ENCODE measurements at regions not wholly inside any gene's neighbourhood (a gene's known extent, or its start where the extent isn't known, plus 50 kb on each side); places are given as distances from the start of the nearest gene placed in this dataset.

DNA sequence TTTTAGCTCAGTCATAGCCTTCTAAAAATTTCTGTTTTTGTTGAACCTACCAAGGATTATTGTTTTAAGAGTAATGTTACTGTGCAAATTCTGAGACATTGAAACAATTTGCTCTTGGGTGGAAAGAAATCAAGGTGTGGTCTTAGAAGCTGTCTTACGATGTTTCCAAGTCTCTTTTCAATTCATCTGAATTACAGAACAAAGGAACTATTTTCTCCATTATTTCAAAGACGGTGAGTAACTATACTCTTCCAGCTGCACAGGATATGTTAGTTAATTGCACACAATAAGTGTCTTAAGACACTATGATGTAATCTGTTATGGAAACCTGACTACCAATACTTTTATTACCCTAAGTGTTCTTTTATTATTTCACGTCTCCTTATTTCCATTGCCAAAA, 106.8 kb upstream of the POM121L12 start:
- no peak for TF ChIP-seq YY1 (IDR thresholded peaks at IDR 0.05; ENCODE audit: low read depth)

DNA sequence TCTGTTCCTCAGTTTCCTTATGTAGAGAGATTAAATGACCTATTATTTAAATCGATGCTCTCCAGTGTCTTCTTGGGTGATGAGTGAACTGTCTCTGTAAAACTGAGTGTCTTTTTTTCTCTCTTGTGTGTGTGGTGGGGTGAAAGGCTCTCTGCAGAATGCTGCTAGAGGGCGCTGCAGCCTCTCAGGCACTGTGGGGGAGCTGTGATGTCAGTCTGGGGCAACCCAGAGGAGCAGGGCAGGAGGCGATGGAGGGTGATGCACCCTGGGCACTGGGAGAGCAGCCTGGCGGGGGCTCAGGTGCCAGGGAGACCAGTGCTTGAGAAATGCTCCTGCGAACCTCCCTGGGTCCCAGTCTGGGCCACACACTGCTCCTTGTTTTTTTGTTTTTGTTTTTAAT, 110.1 kb upstream of the POM121L12 start:
- TF ChIP-seq FOXM1 (IDR thresholded peaks at IDR 0.05; ENCODE audit: borderline replicate concordance, low read depth) (no peak), NFIC (IDR thresholded peaks at IDR 0.05) (no peak), EP300 (IDR thresholded peaks at IDR 0.05; ENCODE audit: borderline replicate concordance) (no peak), ZBTB7A (IDR thresholded peaks at IDR 0.05; ENCODE audit: low read depth) (no peak), RAD21 (IDR thresholded peaks at IDR 0.05; ENCODE audit: low read depth) (no peak), TEAD4 (IDR thresholded peaks at IDR 0.05) (no peak), CEBPB (IDR thresholded peaks at IDR 0.05) (no peak), TAF1 (IDR thresholded peaks at IDR 0.05; ENCODE audit: low read depth) (no peak), CREB1 (IDR thresholded peaks at IDR 0.05; ENCODE audit: low read depth) (no peak), TCF12 (IDR thresholded peaks at IDR 0.05; ENCODE audit: low read depth) (no peak), EGR1 (IDR thresholded peaks at IDR 0.05) (no peak), YY1 (IDR thresholded peaks at IDR 0.05; ENCODE audit: low read depth) (no peak)
- TF ChIP-seq, protein P1, sequence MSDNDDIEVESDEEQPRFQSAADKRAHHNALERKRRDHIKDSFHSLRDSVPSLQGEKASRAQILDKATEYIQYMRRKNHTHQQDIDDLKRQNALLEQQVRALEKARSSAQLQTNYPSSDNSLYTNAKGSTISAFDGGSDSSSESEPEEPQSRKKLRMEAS (IDR thresholded peaks at IDR 0.05) = no peak
- TF ChIP-seq, protein P2, sequence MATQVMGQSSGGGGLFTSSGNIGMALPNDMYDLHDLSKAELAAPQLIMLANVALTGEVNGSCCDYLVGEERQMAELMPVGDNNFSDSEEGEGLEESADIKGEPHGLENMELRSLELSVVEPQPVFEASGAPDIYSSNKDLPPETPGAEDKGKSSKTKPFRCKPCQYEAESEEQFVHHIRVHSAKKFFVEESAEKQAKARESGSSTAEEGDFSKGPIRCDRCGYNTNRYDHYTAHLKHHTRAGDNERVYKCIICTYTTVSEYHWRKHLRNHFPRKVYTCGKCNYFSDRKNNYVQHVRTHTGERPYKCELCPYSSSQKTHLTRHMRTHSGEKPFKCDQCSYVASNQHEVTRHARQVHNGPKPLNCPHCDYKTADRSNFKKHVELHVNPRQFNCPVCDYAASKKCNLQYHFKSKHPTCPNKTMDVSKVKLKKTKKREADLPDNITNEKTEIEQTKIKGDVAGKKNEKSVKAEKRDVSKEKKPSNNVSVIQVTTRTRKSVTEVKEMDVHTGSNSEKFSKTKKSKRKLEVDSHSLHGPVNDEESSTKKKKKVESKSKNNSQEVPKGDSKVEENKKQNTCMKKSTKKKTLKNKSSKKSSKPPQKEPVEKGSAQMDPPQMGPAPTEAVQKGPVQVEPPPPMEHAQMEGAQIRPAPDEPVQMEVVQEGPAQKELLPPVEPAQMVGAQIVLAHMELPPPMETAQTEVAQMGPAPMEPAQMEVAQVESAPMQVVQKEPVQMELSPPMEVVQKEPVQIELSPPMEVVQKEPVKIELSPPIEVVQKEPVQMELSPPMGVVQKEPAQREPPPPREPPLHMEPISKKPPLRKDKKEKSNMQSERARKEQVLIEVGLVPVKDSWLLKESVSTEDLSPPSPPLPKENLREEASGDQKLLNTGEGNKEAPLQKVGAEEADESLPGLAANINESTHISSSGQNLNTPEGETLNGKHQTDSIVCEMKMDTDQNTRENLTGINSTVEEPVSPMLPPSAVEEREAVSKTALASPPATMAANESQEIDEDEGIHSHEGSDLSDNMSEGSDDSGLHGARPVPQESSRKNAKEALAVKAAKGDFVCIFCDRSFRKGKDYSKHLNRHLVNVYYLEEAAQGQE (IDR thresholded peaks at IDR 0.05; ENCODE audit: low read depth) = no peak
- TF ChIP-seq, protein P3, sequence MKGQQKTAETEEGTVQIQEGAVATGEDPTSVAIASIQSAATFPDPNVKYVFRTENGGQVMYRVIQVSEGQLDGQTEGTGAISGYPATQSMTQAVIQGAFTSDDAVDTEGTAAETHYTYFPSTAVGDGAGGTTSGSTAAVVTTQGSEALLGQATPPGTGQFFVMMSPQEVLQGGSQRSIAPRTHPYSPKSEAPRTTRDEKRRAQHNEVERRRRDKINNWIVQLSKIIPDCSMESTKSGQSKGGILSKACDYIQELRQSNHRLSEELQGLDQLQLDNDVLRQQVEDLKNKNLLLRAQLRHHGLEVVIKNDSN (IDR thresholded peaks at IDR 0.05) = no peak

DNA sequence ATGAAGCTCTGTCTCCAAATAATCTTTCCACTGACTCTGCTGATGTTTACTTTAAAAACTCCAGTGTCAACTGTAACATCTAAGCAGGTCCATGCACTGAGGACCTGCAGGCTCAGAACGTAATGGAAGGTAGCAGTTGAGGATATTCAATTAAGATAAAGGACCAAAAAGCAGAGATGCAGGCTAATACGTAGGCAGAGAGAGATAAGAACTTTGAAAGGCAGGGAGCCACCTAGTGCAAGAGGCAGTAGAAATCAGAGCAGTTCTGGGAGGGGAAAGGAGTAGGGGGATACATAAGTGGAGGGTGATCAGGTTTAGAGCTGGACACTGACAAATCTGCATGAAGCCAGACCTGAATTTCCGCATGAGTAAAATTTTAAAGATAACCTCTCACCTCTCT, 114.5 kb upstream of the POM121L12 start:
- TF ChIP-seq ZBTB7A (IDR thresholded peaks at IDR 0.05; ENCODE audit: low read depth) (no peak), EP300 (IDR thresholded peaks at IDR 0.05; ENCODE audit: borderline replicate concordance) (no peak), EGR1 (IDR thresholded peaks at IDR 0.05) (no peak), CEBPB (IDR thresholded peaks at IDR 0.05) (no peak), RAD21 (IDR thresholded peaks at IDR 0.05; ENCODE audit: low read depth) (no peak), CREB1 (IDR thresholded peaks at IDR 0.05; ENCODE audit: low read depth) (no peak), TCF12 (IDR thresholded peaks at IDR 0.05; ENCODE audit: low read depth) (no peak), YY1 (IDR thresholded peaks at IDR 0.05; ENCODE audit: low read depth) (no peak), TAF1 (IDR thresholded peaks at IDR 0.05; ENCODE audit: low read depth) (no peak), NFIC (IDR thresholded peaks at IDR 0.05) (no peak), FOXM1 (IDR thresholded peaks at IDR 0.05; ENCODE audit: borderline replicate concordance, low read depth) (no peak), TEAD4 (IDR thresholded peaks at IDR 0.05) (no peak)
- TF ChIP-seq, protein P3 (IDR thresholded peaks at IDR 0.05) = no peak
- TF ChIP-seq, protein P1 (IDR thresholded peaks at IDR 0.05) = no peak
- TF ChIP-seq, protein P2 (IDR thresholded peaks at IDR 0.05; ENCODE audit: low read depth) = no peak

DNA sequence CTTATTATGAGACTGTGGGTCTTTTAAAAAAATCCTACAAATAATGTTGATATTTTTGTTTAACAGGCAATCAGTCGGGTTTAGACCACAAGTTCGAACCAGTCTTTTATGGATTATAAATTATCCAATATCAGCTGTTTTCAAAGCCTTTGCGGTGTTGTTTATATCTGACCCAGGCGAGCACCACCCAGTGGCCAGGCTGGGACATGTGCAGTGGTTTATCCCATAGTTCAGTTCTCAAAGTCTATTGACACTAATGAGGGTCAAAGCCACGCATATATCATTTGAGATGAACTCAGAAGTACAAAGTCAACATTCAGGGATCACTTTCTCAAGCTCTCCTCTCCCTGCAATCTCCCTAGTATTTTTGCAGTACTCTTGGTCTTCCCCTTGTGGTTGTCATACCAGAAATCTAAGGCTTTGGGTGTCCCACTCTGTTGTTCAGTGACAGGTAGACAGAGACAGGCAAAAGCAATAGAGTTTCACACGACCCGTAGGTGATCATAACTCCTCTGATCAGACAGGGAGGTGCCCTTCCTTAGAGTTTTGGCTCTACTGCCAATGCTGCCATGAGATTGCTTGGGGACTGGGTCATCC, 117.4 kb upstream of the POM121L12 start:
- no peak for TF ChIP-seq FOXM1 (IDR thresholded peaks at IDR 0.05; ENCODE audit: borderline replicate concordance, low read depth)
- TF ChIP-seq EP300 (IDR thresholded peaks at IDR 0.05; ENCODE audit: borderline replicate concordance) = no peak
- TF ChIP-seq TCF12 (IDR thresholded peaks at IDR 0.05; ENCODE audit: low read depth) = no peak
- TF ChIP-seq TAF1 (IDR thresholded peaks at IDR 0.05; ENCODE audit: low read depth) = no peak
- no peak for TF ChIP-seq YY1 (IDR thresholded peaks at IDR 0.05; ENCODE audit: low read depth)
- no peak for TF ChIP-seq EGR1 (IDR thresholded peaks at IDR 0.05)
- no peak for TF ChIP-seq CREB1 (IDR thresholded peaks at IDR 0.05; ENCODE audit: low read depth)
- TF ChIP-seq, protein P3 (IDR thresholded peaks at IDR 0.05) = no peak

DNA sequence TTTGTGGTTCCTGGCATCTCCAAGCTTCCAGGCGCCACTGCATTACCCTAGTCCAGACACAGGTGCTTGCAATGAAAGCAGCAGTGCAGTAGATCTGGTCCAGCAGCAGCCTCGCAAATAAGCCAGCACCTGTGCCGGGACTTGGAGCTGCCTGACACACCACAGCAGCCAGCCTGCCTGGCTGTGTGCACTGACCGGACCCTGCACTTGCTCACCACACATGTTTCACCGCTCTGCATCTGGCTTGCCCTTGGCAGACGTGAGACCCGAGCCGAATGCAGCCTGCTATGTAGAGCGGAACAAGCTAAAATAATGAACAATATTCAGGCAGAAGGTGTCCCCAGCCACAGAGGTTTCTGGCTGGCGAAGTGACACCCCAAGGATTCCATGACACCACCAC, 123.6 kb upstream of the POM121L12 start:
- TF ChIP-seq EP300 (IDR thresholded peaks at IDR 0.05; ENCODE audit: borderline replicate concordance) = no peak
- TF ChIP-seq TEAD4 (IDR thresholded peaks at IDR 0.05) = no peak
- TF ChIP-seq YY1 (IDR thresholded peaks at IDR 0.05; ENCODE audit: low read depth) = no peak
- TF ChIP-seq ZBTB7A (IDR thresholded peaks at IDR 0.05; ENCODE audit: low read depth) = no peak
- TF ChIP-seq TCF12 (IDR thresholded peaks at IDR 0.05; ENCODE audit: low read depth) = no peak
- no peak for TF ChIP-seq TAF1 (IDR thresholded peaks at IDR 0.05; ENCODE audit: low read depth)
- TF ChIP-seq NFIC (IDR thresholded peaks at IDR 0.05) = no peak
- no peak for TF ChIP-seq RAD21 (IDR thresholded peaks at IDR 0.05; ENCODE audit: low read depth)
- TF ChIP-seq, protein P1 (IDR thresholded peaks at IDR 0.05) = no peak

All from Ishikawa (cell line).